ENCODE measurements at regions not wholly inside any gene's neighbourhood (a gene's known extent, or its start where the extent isn't known, plus 50 kb on each side); places are given as distances from the start of the nearest gene placed in this dataset.

DNA sequence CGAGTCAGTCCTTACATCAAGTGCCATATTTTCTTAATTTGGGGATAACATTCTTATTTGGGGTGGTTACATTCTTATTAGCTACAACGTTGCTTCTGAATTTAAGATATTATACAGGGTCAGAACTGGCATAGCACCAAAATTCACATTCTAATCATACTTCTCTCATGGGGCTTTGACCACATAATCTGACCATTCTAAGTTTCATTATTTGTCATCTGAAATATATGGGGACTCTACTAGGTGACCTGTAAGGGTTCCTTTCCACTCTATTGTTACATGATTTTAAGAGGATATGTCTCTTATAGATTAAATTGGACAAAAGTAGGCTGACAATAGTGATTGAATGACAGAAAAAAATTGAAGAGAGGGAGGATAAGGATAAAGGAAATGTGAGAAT, 536.5 kb downstream of the KCTD12 start:
- Histone ChIP-seq H3K4me3 (ENCODE audit: low read depth in 2 of 2, low read length in 1 of 2) (no peak overlapping the region), H3K9ac (no peak overlapping the region), H3K27me3 (ENCODE audit: insufficient read depth) (no peaks in the 10 kb centered on the region), H2AFZ (ENCODE audit: low read depth) (no peak overlapping the region), H3K9me3 (no peaks in the 10 kb centered on the region), H3F3A (replicated peaks; ENCODE audit: insufficient read depth) (no peaks in the 10 kb centered on the region), H3K27ac (ENCODE audit: low read depth in 2 of 2, low read length in 1 of 2) (no peak overlapping the region), H3K4me1 (ENCODE audit: control insufficient read depth in 1 of 2, insufficient read depth in 2 of 2, low read depth in 1 of 2, low read length in 1 of 2) (no peaks in the 10 kb centered on the region), H3K79me2 (ENCODE audit: insufficient read depth) (no peaks in the 10 kb centered on the region), H3K4me2 (no peak overlapping the region), H4K20me1 (ENCODE audit: insufficient read depth) (no peaks in the 10 kb centered on the region), H3K9me2 (no peaks in the 10 kb centered on the region), H3K36me3 (replicated peaks in 1 of 2; ENCODE audit: control insufficient read depth in 1 of 2, insufficient read depth in 2 of 2, low read length in 1 of 2) (no peaks in the 10 kb centered on the region)
- no peak for DNase-seq
- 0% methylated on average over 2 of the region's 2 CpGs for WGBS (ENCODE audit: low lambda C conversion rate)
- POLR2A ChIA-PET = no interaction called here
- CTCF ChIA-PET = no interaction called here
- TF ChIP-seq GABPA (IDR thresholded peaks at IDR 0.05; ENCODE audit: low read depth) (no peak), POLR2AphosphoS5 (IDR thresholded peaks at IDR 0.05; ENCODE audit: low read depth, low read length) (no peak), ELF1 (IDR thresholded peaks at IDR 0.05) (no peak), MEF2A (IDR thresholded peaks at IDR 0.05; ENCODE audit: borderline replicate concordance, low read depth) (no peak), CHD2 (IDR thresholded peaks at IDR 0.05; ENCODE audit: low read length, partially characterized antibody) (no peak), SMC3 (IDR thresholded peaks at IDR 0.05; ENCODE audit: low read depth, low read length) (no peak), EZH2phosphoT487 (IDR thresholded peaks at IDR 0.05; ENCODE audit: borderline replicate concordance, low read depth) (no peak), TAF1 (IDR thresholded peaks at IDR 0.05; ENCODE audit: borderline replicate concordance, low read depth, low read length) (no peak), SIN3A (IDR thresholded peaks at IDR 0.05; ENCODE audit: borderline replicate concordance, low read depth, low read length) (no peak), MXI1 (IDR thresholded peaks at IDR 0.05; ENCODE audit: low read depth, low read length) (no peak), RCOR1 (IDR thresholded peaks at IDR 0.05; ENCODE audit: low read length) (no peak)
- TF ChIP-seq, protein P1, sequence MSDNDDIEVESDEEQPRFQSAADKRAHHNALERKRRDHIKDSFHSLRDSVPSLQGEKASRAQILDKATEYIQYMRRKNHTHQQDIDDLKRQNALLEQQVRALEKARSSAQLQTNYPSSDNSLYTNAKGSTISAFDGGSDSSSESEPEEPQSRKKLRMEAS (IDR thresholded peaks at IDR 0.05; ENCODE audit: low read depth) = no peak
- TF ChIP-seq, protein P2, sequence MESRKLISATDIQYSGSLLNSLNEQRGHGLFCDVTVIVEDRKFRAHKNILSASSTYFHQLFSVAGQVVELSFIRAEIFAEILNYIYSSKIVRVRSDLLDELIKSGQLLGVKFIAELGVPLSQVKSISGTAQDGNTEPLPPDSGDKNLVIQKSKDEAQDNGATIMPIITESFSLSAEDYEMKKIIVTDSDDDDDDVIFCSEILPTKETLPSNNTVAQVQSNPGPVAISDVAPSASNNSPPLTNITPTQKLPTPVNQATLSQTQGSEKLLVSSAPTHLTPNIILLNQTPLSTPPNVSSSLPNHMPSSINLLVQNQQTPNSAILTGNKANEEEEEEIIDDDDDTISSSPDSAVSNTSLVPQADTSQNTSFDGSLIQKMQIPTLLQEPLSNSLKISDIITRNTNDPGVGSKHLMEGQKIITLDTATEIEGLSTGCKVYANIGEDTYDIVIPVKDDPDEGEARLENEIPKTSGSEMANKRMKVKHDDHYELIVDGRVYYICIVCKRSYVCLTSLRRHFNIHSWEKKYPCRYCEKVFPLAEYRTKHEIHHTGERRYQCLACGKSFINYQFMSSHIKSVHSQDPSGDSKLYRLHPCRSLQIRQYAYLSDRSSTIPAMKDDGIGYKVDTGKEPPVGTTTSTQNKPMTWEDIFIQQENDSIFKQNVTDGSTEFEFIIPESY (IDR thresholded peaks at IDR 0.05; ENCODE audit: borderline replicate concordance, low read depth) = no peak
- TF ChIP-seq, protein P3, sequence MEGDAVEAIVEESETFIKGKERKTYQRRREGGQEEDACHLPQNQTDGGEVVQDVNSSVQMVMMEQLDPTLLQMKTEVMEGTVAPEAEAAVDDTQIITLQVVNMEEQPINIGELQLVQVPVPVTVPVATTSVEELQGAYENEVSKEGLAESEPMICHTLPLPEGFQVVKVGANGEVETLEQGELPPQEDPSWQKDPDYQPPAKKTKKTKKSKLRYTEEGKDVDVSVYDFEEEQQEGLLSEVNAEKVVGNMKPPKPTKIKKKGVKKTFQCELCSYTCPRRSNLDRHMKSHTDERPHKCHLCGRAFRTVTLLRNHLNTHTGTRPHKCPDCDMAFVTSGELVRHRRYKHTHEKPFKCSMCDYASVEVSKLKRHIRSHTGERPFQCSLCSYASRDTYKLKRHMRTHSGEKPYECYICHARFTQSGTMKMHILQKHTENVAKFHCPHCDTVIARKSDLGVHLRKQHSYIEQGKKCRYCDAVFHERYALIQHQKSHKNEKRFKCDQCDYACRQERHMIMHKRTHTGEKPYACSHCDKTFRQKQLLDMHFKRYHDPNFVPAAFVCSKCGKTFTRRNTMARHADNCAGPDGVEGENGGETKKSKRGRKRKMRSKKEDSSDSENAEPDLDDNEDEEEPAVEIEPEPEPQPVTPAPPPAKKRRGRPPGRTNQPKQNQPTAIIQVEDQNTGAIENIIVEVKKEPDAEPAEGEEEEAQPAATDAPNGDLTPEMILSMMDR (IDR thresholded peaks at IDR 0.05) = no peak
- TF ChIP-seq, protein P4, sequence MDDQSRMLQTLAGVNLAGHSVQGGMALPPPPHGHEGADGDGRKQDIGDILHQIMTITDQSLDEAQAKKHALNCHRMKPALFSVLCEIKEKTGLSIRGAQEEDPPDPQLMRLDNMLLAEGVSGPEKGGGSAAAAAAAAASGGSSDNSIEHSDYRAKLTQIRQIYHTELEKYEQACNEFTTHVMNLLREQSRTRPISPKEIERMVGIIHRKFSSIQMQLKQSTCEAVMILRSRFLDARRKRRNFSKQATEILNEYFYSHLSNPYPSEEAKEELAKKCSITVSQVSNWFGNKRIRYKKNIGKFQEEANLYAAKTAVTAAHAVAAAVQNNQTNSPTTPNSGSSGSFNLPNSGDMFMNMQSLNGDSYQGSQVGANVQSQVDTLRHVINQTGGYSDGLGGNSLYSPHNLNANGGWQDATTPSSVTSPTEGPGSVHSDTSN (IDR thresholded peaks at IDR 0.05) = no peak
